OCI-LY7 (cell line): ENCODE measurements at regions not wholly inside any gene's neighbourhood (a gene's known extent, or its start where the extent isn't known, plus 50 kb on each side); places are given as distances from the start of the nearest gene placed in this dataset.
A peak's percentile ranks its signal among the peaks of the same experiment; 100 is the strongest.

Experiments
- BruUV-seq: library from RNA; stranded (reverse); fragments of 400-500 nt; replicated peaks from 2 replicates; lab custom pipeline; 2021; lab: Mats Ljungman, UMichigan
- CTCF ChIA-PET: fragments of 300-600 bp; sonication (Branson Sonifier 250); formaldehyde crosslinking; loops from one replicate; lab custom pipeline; 2022; ENCODE audit warnings: antibody characterized with exemption; ENCODE audit not compliant: unreplicated experiment; lab: Charles Lee
- POLR2A ChIA-PET: fragments of 300-600 bp; sonication (Branson Sonifier 250); formaldehyde crosslinking; loops from one replicate; lab custom pipeline; 2022; ENCODE audit warnings: antibody characterized with exemption; lab: Charles Lee
- DNase-seq: peaks from one replicate; pipeline ENCODE4 v3.0.0-alpha.2; 2015; ENCODE audit warnings: low spot score
- H2AFZ ChIP-seq: fragments of 200-600 bp; sonication (generic), shearing (Covaris generic); 2 replicates; pipeline ENCODE4 v1.6.1; 2014; ENCODE audit warnings: mild to moderate bottlenecking, antibody characterized with exemption, low read length, moderate library complexity
- H3K27ac ChIP-seq: fragments of 200-600 bp; sonication (generic); 2 replicates; pipeline ENCODE4 v1.5.1; 2014; ENCODE audit warnings: mixed run types, low read depth, mild to moderate bottlenecking, moderate library complexity, low read length, inconsistent platforms; ENCODE audit not compliant: poor library complexity, severe bottlenecking
- H3K36me3 ChIP-seq: fragments of 200-600 bp; sonication (generic); 2 replicates; pipeline ENCODE4 v1.6.1; 2014; ENCODE audit warnings: mild to moderate bottlenecking, antibody characterized with exemption, low read length, moderate library complexity, mixed read lengths; ENCODE audit not compliant: insufficient read depth
- H3K4me1 ChIP-seq: fragments of 200-600 bp; sonication (generic); 2 replicates; pipeline ENCODE4 v1.5.1; 2014; ENCODE audit warnings: mild to moderate bottlenecking, low read length; ENCODE audit not compliant: insufficient read depth, poor library complexity, severe bottlenecking
- H3K4me2 ChIP-seq: fragments of 200-600 bp; sonication (generic); 2 replicates; pipeline ENCODE4 v1.6.1; 2014; ENCODE audit warnings: mild to moderate bottlenecking, low read length
- H3K4me3 ChIP-seq: fragments of 200-600 bp; sonication (generic); 2 replicates; pipeline ENCODE4 v1.5.1; 2014; ENCODE audit warnings: mild to moderate bottlenecking, low read depth, low read length; ENCODE audit not compliant: poor library complexity, severe bottlenecking
- H3K79me2 ChIP-seq: fragments of 200-600 bp; sonication (generic); 2 replicates; pipeline ENCODE4 v1.6.1; 2016; ENCODE audit warnings: low read depth, mild to moderate bottlenecking, low read length, moderate library complexity, mixed read lengths; ENCODE audit not compliant: insufficient read depth
- H3K9me2 ChIP-seq: fragments of 200-600 bp; sonication (generic); 2 replicates; pipeline ENCODE4 v1.6.1; 2016; ENCODE audit warnings: mild to moderate bottlenecking, low read length, mixed read lengths; ENCODE audit not compliant: insufficient read depth
- H3K9me3 ChIP-seq: fragments of 200-600 bp; sonication (generic); 2 replicates; pipeline ENCODE4 v1.6.1; 2014; ENCODE audit warnings: mild to moderate bottlenecking, mixed run types, low read length, mixed read lengths
- H4K20me1 ChIP-seq: fragments of 200-600 bp; sonication (generic); 2 replicates; pipeline ENCODE4 v1.6.1; 2014; ENCODE audit warnings: mild to moderate bottlenecking, antibody characterized with exemption, low read length, moderate library complexity, mixed read lengths; ENCODE audit not compliant: insufficient read depth
- EZH2phosphoT487 ChIP-seq: fragments of 200-600 bp; sonication (generic); IDR thresholded peaks from 2 replicates; pipeline ENCODE4 v1.6.1; 2018; ENCODE audit warnings: low read depth, borderline replicate concordance, mild to moderate bottlenecking, mixed run types, antibody characterized with exemption, low read length, moderate library complexity, mixed read lengths
- intact Hi-C: fragments of 100-400 bp; cut with micrococcal nuclease; formaldehyde crosslinking; loops from one replicate; pipeline ENCODE4 v1.10.0; 2022; ENCODE audit not compliant: unreplicated experiment
- TF ChIP-seq, protein P1 (sequence below): fragments of 200-600 bp; sonication (generic); conservative IDR thresholded peaks from 2 replicates; pipeline ENCODE4 v1.5.1; 2014; ENCODE audit warnings: mild to moderate bottlenecking, antibody characterized with exemption, low read length, moderate library complexity, mixed read lengths

DNA sequence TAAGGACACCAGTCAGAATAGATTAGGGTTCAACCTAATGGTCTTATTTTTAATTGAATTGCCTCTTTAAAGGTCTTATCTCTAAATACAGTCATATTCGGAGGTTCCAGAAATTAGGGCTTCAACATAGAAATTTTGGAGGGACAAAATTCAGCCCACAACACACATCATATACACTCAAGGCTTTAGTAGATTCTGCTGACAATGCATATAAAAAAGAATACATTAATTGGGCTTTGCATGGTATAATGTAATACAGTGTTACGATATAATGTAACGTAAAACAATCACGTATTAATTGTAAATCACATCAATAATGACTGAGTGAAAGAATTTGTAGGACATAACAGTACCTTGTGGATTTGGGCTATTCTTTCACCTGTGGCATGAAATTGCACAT, 787.8 kb downstream of the STIM2 start:
- Histone ChIP-seq H3K36me3 (no peaks in the 10 kb centered on the region), H3K4me2 (no peak overlapping the region), H4K20me1 (no peaks in the 10 kb centered on the region), H3K9me3 (no peaks in the 10 kb centered on the region), H2AFZ (no peak overlapping the region), H3K4me1 (no peaks in the 10 kb centered on the region), H3K4me3 (no peak overlapping the region), H3K9me2 (no peaks in the 10 kb centered on the region), H3K27ac (no peak overlapping the region), H3K79me2 (no peaks in the 10 kb centered on the region)
- DNase-seq: no peak
- no TSS peak for BruUV-seq
- ChIA-PET POLR2A (no interaction called here), CTCF (no interaction called here)
- TF ChIP-seq, protein P1, sequence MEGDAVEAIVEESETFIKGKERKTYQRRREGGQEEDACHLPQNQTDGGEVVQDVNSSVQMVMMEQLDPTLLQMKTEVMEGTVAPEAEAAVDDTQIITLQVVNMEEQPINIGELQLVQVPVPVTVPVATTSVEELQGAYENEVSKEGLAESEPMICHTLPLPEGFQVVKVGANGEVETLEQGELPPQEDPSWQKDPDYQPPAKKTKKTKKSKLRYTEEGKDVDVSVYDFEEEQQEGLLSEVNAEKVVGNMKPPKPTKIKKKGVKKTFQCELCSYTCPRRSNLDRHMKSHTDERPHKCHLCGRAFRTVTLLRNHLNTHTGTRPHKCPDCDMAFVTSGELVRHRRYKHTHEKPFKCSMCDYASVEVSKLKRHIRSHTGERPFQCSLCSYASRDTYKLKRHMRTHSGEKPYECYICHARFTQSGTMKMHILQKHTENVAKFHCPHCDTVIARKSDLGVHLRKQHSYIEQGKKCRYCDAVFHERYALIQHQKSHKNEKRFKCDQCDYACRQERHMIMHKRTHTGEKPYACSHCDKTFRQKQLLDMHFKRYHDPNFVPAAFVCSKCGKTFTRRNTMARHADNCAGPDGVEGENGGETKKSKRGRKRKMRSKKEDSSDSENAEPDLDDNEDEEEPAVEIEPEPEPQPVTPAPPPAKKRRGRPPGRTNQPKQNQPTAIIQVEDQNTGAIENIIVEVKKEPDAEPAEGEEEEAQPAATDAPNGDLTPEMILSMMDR: no peak
- no peak for TF ChIP-seq EZH2phosphoT487
- intact Hi-C loops: no loop called here

DNA sequence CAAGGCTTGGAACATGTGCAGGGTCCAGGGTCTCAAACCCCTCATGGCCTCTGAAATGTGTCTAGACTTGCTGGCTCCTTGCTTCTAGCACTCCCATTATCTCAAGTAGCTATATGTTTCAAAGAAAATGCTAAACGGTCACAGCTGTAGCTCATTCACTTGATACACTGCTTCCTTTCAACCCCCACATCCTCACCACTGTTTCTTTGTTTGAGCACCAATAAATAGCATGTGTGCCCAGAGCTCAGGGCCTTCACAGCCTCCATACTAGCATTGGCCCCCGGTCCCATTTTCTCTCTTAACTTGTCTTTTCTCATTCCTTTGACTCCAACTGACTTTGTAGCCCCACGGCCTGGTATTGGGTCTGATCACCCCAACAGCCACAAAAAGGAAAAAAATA, 801.8 kb downstream of the STIM2 start:
- Histone ChIP-seq H3K36me3 (no peaks in the 10 kb centered on the region), H3K4me2 (no peak overlapping the region), H3K27ac (no peak overlapping the region), H3K79me2 (no peaks in the 10 kb centered on the region), H3K4me3 (no peak overlapping the region), H3K4me1 (no peaks in the 10 kb centered on the region), H3K9me2 (no peaks in the 10 kb centered on the region), H4K20me1 (no peaks in the 10 kb centered on the region), H2AFZ (no peak overlapping the region), H3K9me3 (no peaks in the 10 kb centered on the region)
- POLR2A ChIA-PET: interaction anchor here (1.3 kb wide), 1 partner anchor 11 kb away, joined by 3 read pairs; no protein-coding TSS in a partner anchor
- no peak for DNase-seq
- BruUV-seq: no TSS peak
- CTCF ChIA-PET: no interaction called here
- intact Hi-C loops: no loop called here
- TF ChIP-seq EZH2phosphoT487: no peak
- TF ChIP-seq, protein P1: no peak

DNA sequence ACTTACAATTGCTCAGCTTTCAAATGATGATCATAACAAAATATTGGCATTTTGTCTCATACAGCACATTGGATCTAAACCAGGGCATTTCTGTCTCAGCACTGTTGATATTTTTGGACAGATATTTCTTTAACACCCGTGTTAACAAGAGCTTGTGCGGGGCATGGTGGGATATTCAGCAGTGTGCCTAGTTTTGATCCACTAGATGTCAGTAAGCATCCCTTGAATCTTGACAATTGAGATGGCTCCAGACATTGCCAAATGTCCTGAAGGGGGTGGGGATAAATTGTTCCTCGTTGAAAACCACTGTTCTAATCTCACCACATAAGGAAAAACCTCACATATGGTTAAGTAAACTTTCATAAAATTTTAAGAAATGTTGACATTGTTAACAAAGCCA, 806.3 kb downstream of the STIM2 start:
- POLR2A ChIA-PET: no interaction called here
- CTCF ChIA-PET: no interaction called here

More for the DNA sequence above, 806.3 kb downstream of the STIM2 start:
- Histone ChIP-seq H2AFZ (no peak overlapping the region), H3K79me2 (no peaks in the 10 kb centered on the region), H3K4me3 (no peak overlapping the region), H3K9me2 (no peaks in the 10 kb centered on the region), H3K36me3 (no peaks in the 10 kb centered on the region), H3K9me3 (no peaks in the 10 kb centered on the region), H4K20me1 (no peaks in the 10 kb centered on the region), H3K4me1 (no peaks in the 10 kb centered on the region), H3K4me2 (no peak overlapping the region), H3K27ac (no peak overlapping the region)
- intact Hi-C loops: no loop called here
- TF ChIP-seq EZH2phosphoT487: no peak
- TF ChIP-seq, protein P1: peak; percentile 53
- DNase-seq: peak; percentile 10
- BruUV-seq: no TSS peak
